ENCODE measurements at regions not wholly inside any gene's neighbourhood (a gene's known extent, or its start where the extent isn't known, plus 50 kb on each side); places are given as distances from the start of the nearest gene placed in this dataset.

DNA sequence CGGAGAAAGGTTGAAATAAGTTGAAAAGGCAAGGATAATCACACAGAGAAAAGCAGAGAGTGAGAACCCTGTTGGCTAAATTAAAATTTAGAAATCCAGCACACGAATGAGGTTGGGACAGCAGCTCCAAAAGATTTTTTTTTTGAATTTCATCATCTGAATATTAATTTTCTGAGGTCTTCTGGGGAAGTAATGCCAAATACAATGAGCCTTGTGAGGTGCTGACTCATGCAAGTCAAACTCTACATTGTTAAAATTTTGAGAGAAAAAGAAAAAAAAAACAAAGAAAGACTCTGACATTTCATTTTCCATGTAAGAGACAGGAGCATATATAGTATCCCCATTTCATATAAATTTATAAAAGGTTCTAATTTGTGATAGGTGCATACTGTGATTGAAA is 614.2 kb upstream of the CDH2 start:
- peaks cover 7% of the 10 kb centered on the region for H3K9me3 Mint-ChIP-seq
- no peak overlapping the region for H3K27ac Mint-ChIP-seq
- no peaks in the 10 kb centered on the region for H3K27me3 Mint-ChIP-seq
- H3K4me3 Mint-ChIP-seq: no peak overlapping the region
- no peak for DNase-seq
- H3K36me3 Mint-ChIP-seq (ENCODE audit: low read depth): no peaks in the 10 kb centered on the region
- no peak for ATAC-seq
- H3K4me1 Mint-ChIP-seq: no peaks in the 10 kb centered on the region

- H3K27ac Mint-ChIP-seq: no peak overlapping the region
- no peaks in the 10 kb centered on the region for H3K36me3 Mint-ChIP-seq (ENCODE audit: low read depth)
- H3K27me3 Mint-ChIP-seq: no peaks in the 10 kb centered on the region
- peaks cover 4% of the 10 kb centered on the region for H3K9me3 Mint-ChIP-seq
- DNase-seq: no peak
- no peak overlapping the region for H3K4me3 Mint-ChIP-seq
- no peaks in the 10 kb centered on the region for H3K4me1 Mint-ChIP-seq
- no peak for ATAC-seq
Measured at GRCh38 chr18:28789502-28789901, 612.6 kb upstream of the CDH2 start.

- ATAC-seq: no peak
- no peak for DNase-seq
- Mint-ChIP-seq H3K36me3 (ENCODE audit: low read depth) (no peaks in the 10 kb centered on the region), H3K27ac (no peak overlapping the region), H3K4me1 (no peaks in the 10 kb centered on the region), H3K4me3 (no peak overlapping the region), H3K27me3 (no peaks in the 10 kb centered on the region), H3K9me3 (peaks cover 4% of the 10 kb centered on the region)
Measured at GRCh38 chr18:28786926-28787325, 610.0 kb upstream of the CDH2 start.

DNA sequence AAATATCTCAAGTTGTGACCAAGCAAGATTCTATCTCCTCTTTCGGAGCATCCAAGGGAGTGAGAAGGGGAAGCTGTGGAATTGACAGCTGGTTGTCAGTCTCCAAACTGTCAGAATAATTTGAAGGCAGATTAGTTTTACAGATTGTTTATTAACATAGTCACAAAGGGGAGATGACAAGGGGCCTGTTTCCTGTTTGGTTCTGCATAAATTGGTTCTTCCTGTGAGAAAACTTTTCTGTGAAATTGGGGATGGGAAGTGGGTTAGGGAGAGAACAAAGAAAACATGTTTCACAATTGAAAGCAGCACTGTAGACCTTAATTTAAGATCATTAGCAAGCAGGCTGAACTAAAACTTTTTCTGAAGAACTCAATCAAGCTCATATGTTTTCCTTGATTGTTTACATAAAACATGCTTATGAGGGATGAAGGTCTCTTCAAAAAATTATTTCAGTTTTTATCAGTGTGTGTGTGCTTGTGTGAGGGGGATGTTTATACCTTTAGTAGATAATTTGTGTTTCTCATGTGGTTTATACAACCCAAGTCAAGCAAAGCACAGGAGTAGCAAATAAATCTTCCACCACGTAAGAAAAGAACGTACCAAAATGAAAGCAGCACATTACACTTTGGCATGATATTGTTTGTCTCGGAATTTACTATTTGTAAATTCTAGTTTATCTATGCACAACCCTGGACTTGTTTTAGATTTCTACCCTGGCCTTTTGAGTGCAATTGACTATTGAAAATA is 604.9 kb upstream of the CDH2 start:
- Mint-ChIP-seq H3K4me3 (no peak overlapping the region), H3K27ac (no peak overlapping the region), H3K9me3 (no peaks in the 10 kb centered on the region), H3K36me3 (ENCODE audit: low read depth) (no peaks in the 10 kb centered on the region), H3K27me3 (no peaks in the 10 kb centered on the region), H3K4me1 (peaks cover 3% of the 10 kb centered on the region)
- DNase-seq: no peak
- ATAC-seq: no peak

DNA sequence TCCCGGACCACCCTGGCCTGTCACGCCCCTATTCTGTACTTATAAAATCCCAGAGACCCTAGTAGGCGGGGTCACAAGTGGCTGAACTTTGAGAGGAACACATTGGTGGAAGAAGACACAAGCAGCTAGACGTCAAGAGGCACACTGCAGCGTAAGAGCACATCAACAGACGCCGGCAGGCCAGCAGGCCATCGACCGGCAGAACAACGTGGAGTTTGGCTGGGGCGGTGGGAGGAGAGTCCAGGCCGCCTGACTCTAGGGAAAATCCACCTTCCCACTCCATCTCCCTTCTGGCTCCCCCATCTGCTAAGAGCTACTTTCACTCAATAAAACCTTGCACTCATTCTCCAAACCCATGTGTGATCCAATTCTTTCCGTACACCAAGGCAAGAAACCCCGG is 601.8 kb upstream of the CDH2 start:
- H3K9me3 Mint-ChIP-seq: peaks cover 4% of the 10 kb centered on the region
- no peaks in the 10 kb centered on the region for H3K27me3 Mint-ChIP-seq
- H3K36me3 Mint-ChIP-seq (ENCODE audit: low read depth): no peaks in the 10 kb centered on the region
- no peak for DNase-seq
- ATAC-seq: no peak
- no peak overlapping the region for H3K4me3 Mint-ChIP-seq
- peaks cover 3% of the 10 kb centered on the region for H3K4me1 Mint-ChIP-seq
- no peak overlapping the region for H3K27ac Mint-ChIP-seq

DNA sequence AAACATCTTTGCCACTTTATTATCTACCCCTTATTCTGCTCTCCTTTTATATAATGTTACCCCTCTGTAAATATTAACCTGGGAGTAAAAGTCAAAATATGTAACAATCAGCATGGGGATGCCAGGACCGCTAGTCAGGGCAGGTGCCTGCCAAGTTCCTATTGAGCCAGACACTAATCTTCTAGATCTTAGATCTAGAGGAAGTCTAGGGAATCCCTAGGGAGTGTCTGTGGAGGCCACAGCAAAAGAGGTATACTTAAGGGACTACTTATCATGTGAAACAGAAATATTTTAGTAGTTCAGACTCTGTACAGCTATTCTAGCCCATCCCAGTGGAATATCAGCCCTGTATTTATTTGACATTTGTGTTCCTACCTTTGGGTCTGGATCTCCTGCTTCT is 600.8 kb upstream of the CDH2 start:
- H3K27me3 Mint-ChIP-seq: no peaks in the 10 kb centered on the region
- no peak for DNase-seq
- peaks cover 4% of the 10 kb centered on the region for H3K9me3 Mint-ChIP-seq
- no peak overlapping the region for H3K27ac Mint-ChIP-seq
- no peak overlapping the region for H3K4me3 Mint-ChIP-seq
- no peak for ATAC-seq
- H3K4me1 Mint-ChIP-seq: peaks cover 3% of the 10 kb centered on the region
- no peaks in the 10 kb centered on the region for H3K36me3 Mint-ChIP-seq (ENCODE audit: low read depth)

DNA sequence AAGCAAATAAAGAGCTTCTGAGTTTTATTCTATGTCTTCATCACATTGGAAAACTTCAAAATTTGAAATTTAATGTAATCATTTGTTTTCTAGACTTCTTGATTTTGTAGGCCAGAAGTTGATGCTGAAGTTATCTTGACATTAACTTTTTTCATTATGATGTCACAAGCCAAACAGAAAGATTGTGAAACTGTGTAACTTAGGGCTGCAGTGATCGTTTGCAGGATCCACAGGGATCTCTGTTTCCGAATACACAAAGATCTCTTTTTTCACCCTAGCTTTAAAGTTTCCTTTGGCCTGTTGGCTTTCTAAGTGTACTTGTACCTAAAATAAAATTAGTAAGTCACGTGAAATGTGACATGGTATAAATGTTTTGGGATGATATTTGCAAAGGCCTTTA is 594.9 kb upstream of the CDH2 start:
- H3K36me3 Mint-ChIP-seq (ENCODE audit: low read depth): no peaks in the 10 kb centered on the region
- H3K4me3 Mint-ChIP-seq: no peak overlapping the region
- H3K27ac Mint-ChIP-seq: no peak overlapping the region
- peaks cover 4% of the 10 kb centered on the region for H3K9me3 Mint-ChIP-seq
- no peaks in the 10 kb centered on the region for H3K27me3 Mint-ChIP-seq
- no peaks in the 10 kb centered on the region for H3K4me1 Mint-ChIP-seq
- ATAC-seq (no peak), DNase-seq (no peak)

GRCh38 chr18:28768791-28769768 is 592.1 kb upstream of the CDH2 start:
- Mint-ChIP-seq H3K36me3 (ENCODE audit: low read depth) (no peaks in the 10 kb centered on the region), H3K27ac (no peak overlapping the region), H3K27me3 (no peaks in the 10 kb centered on the region), H3K4me3 (no peak overlapping the region), H3K9me3 (peaks cover 7% of the 10 kb centered on the region), H3K4me1 (no peaks in the 10 kb centered on the region)
- ATAC-seq: no peak
- no peak for DNase-seq

- DNase-seq (no peak), ATAC-seq (no peak)
- H3K4me1 Mint-ChIP-seq: no peaks in the 10 kb centered on the region
- no peaks in the 10 kb centered on the region for H3K36me3 Mint-ChIP-seq (ENCODE audit: low read depth)
- no peak overlapping the region for H3K4me3 Mint-ChIP-seq
- peaks cover 15% of the 10 kb centered on the region for H3K9me3 Mint-ChIP-seq
- H3K27me3 Mint-ChIP-seq: no peaks in the 10 kb centered on the region
- no peak overlapping the region for H3K27ac Mint-ChIP-seq
Measured at GRCh38 chr18:28767727-28768211, 590.8 kb upstream of the CDH2 start.

DNA sequence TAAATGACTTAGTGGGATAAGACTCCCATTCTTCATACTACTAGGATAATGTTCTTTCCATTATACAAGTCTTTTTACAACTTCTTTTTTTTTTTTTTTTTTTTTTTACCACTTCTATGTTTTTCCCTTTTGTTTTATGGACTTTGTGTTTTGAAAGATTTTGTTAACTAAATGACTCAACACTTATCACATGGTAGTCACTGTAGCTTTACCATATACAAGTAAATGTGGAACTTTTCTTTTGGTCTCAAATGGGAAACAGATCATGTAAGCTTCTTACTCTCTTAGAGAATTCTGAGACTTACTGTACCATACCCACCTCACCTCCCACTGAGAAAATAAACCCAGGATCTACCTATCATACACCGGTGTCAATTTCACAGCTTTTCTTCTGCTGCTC is 590.3 kb upstream of the CDH2 start:
- H3K4me3 Mint-ChIP-seq: no peak overlapping the region
- ATAC-seq (no peak), DNase-seq (no peak)
- peaks cover 15% of the 10 kb centered on the region for H3K9me3 Mint-ChIP-seq
- H3K4me1 Mint-ChIP-seq: no peaks in the 10 kb centered on the region
- H3K27ac Mint-ChIP-seq: no peak overlapping the region
- H3K27me3 Mint-ChIP-seq: no peaks in the 10 kb centered on the region
- H3K36me3 Mint-ChIP-seq (ENCODE audit: low read depth): no peaks in the 10 kb centered on the region

DNA sequence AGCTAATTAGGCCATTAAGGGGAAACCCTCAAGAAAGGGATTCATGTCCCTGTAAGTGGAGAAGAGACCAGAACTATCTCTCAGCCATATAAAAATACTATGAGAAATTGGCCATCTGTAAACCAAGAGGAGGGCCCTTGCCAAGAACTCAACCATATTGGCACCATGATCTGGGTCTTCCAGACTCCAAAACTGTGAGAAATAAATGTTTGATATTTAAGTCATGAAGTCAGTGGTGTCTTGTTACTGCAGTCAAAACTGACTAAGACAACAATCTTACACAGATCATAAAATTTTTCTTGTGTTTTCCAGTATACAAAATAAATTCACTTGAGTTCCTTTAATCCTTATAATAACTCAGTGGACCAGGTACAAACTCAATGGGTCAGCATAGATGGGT is 589.8 kb upstream of the CDH2 start:
- DNase-seq: no peak
- Mint-ChIP-seq H3K27ac (no peak overlapping the region), H3K4me1 (no peaks in the 10 kb centered on the region), H3K36me3 (ENCODE audit: low read depth) (no peaks in the 10 kb centered on the region), H3K27me3 (no peaks in the 10 kb centered on the region), H3K4me3 (no peak overlapping the region), H3K9me3 (peaks cover 15% of the 10 kb centered on the region)
- no peak for ATAC-seq

- Mint-ChIP-seq H3K27ac (no peak overlapping the region), H3K27me3 (no peaks in the 10 kb centered on the region), H3K36me3 (ENCODE audit: low read depth) (no peaks in the 10 kb centered on the region), H3K4me3 (no peak overlapping the region), H3K4me1 (no peaks in the 10 kb centered on the region), H3K9me3 (peaks cover 15% of the 10 kb centered on the region)
- no peak for DNase-seq
- no peak for ATAC-seq
Measured at GRCh38 chr18:28766027-28766426, 589.1 kb upstream of the CDH2 start.

- no peak overlapping the region for H3K4me3 Mint-ChIP-seq
- no peaks in the 10 kb centered on the region for H3K27me3 Mint-ChIP-seq
- H3K27ac Mint-ChIP-seq: no peak overlapping the region
- DNase-seq (no peak), ATAC-seq (no peak)
- H3K9me3 Mint-ChIP-seq: peaks cover 17% of the 10 kb centered on the region
- H3K4me1 Mint-ChIP-seq: no peaks in the 10 kb centered on the region
- no peaks in the 10 kb centered on the region for H3K36me3 Mint-ChIP-seq (ENCODE audit: low read depth)
Measured at GRCh38 chr18:28760299-28760698, 583.4 kb upstream of the CDH2 start.

GRCh38 chr18:28757466-28758008 is 580.6 kb upstream of the CDH2 start:
- no peak for DNase-seq
- Mint-ChIP-seq H3K4me3 (no peak overlapping the region), H3K9me3 (peaks cover 9% of the 10 kb centered on the region), H3K27me3 (no peaks in the 10 kb centered on the region), H3K36me3 (ENCODE audit: low read depth) (no peaks in the 10 kb centered on the region), H3K27ac (no peak overlapping the region), H3K4me1 (no peaks in the 10 kb centered on the region)
- no peak for ATAC-seq

DNA sequence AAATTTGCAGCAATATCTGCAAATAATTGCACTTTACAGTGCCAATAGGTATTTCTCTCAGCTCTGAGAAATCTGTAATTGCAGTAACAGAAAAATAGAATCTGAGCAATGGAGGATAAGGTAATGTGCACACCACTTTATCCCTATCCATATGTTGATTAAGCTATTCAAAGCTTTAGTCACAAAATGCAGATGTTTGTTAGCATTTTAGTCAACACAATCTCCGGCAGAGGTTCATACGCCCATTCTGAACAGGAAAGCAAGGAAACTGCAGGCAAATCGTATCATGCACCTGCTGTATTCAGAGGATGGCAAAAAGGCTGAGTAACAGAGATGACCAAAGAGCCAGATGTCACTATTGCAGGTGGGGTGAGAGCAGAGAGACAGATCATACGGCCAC is 566.2 kb upstream of the CDH2 start:
- Mint-ChIP-seq H3K4me3 (no peak overlapping the region), H3K27me3 (no peaks in the 10 kb centered on the region), H3K27ac (no peak overlapping the region), H3K4me1 (no peaks in the 10 kb centered on the region), H3K36me3 (ENCODE audit: low read depth) (no peaks in the 10 kb centered on the region), H3K9me3 (peaks cover 12% of the 10 kb centered on the region)
- ATAC-seq (no peak), DNase-seq (no peak)
